Panc1 (cell line): ENCODE measurements at regions not wholly inside any gene's neighbourhood (a gene's known extent, or its start where the extent isn't known, plus 50 kb on each side); places are given as distances from the start of the nearest gene placed in this dataset.

Source experiments
- ATAC-seq: fragments of 200-7000 bp; cut with Tn5 transposase; 2 replicates; pipeline ENCODE4 v1.9.1; 2020; ENCODE audit warnings: mild to moderate bottlenecking, moderate library complexity
- BruUV-seq: library from RNA; stranded (reverse); fragments of 400-500 nt; replicated peaks from 2 replicates; lab custom pipeline; 2021; lab: Mats Ljungman, UMichigan
- CTCF ChIA-PET: fragments of 300-600 bp; sonication (Branson Sonifier 250); formaldehyde crosslinking; loops from one replicate; lab custom pipeline; 2022; ENCODE audit warnings: antibody characterized with exemption; lab: Charles Lee
- POLR2A ChIA-PET: fragments of 300-600 bp; sonication (Branson Sonifier 250); formaldehyde crosslinking; loops from one replicate; lab custom pipeline; 2022; ENCODE audit warnings: antibody characterized with exemption; lab: Charles Lee
- DNase-seq: peaks from one replicate; pipeline ENCODE4 v3.0.0-alpha.2; 2010; ENCODE audit warnings: low read depth, low spot score
- H3K27ac ChIP-seq: 2 replicates; pipeline ENCODE4 v1.5.1; 2011; ENCODE audit warnings: mild to moderate bottlenecking, low read length, inconsistent platforms
- H3K27me3 ChIP-seq: fragments of 200-500 bp; sonication (Bioruptor generic); 2 replicates; pipeline ENCODE4 v1.6.0; 2014; ENCODE audit warnings: low read length, inconsistent platforms; ENCODE audit not compliant: control insufficient read depth, insufficient read depth
- H3K36me3 ChIP-seq: fragments of 200-500 bp; sonication (Bioruptor generic); 2 replicates; pipeline ENCODE4 v1.5.1; 2014; ENCODE audit warnings: inconsistent platforms, mild to moderate bottlenecking, low read length, moderate library complexity; ENCODE audit not compliant: control insufficient read depth, insufficient read depth
- H3K4me1 ChIP-seq: 2 replicates; pipeline ENCODE4 v1.5.1; 2011; ENCODE audit warnings: inconsistent platforms, mild to moderate bottlenecking, low read length, moderate library complexity; ENCODE audit not compliant: control insufficient read depth, insufficient read depth
- H3K4me3 ChIP-seq, 2 experiments: 2 replicates each; pipeline ENCODE4 v1.5.1; 2011 to 2012; ENCODE audit warnings: low read depth in 2 of 2, low read length in 2 of 2, mild to moderate bottlenecking in 2 of 2, inconsistent platforms in 1 of 2, moderate library complexity in 1 of 2
- H3K9me3 ChIP-seq: fragments of 200-500 bp; sonication (Bioruptor generic); 2 replicates; pipeline ENCODE4 v1.5.1; 2014; ENCODE audit warnings: low read depth, mild to moderate bottlenecking, inconsistent platforms, low read length, moderate library complexity; ENCODE audit not compliant: control insufficient read depth, insufficient read depth
- CTCF ChIP-seq: fragments of 450-650 bp; IDR thresholded peaks from 2 replicates; pipeline ENCODE4 v1.5.1; 2017; ENCODE audit warnings: mild to moderate bottlenecking
- POLR2AphosphoS5 ChIP-seq: IDR thresholded peaks from 2 replicates; pipeline ENCODE4 v1.6.1; 2012; ENCODE audit warnings: mild to moderate bottlenecking, low read depth, low read length, moderate library complexity
- REST ChIP-seq, 2 experiments: IDR thresholded peaks; 2 replicates each; pipeline ENCODE4 v1.6.1; 2011 to 2012; ENCODE audit warnings: low read depth in 2 of 2, control low read depth in 1 of 2, low read length in 1 of 2, mild to moderate bottlenecking in 1 of 2, moderate library complexity in 1 of 2; ENCODE audit not compliant: insufficient read depth in 1 of 2
- SIN3A ChIP-seq: IDR thresholded peaks from 2 replicates; pipeline ENCODE4 v1.6.1; 2012; ENCODE audit warnings: low read depth, mild to moderate bottlenecking, low read length, moderate library complexity, borderline replicate concordance; ENCODE audit not compliant: insufficient read depth
- TCF7L2 ChIP-seq: IDR thresholded peaks from 2 replicates; pipeline ENCODE4 v1.6.1; 2011; ENCODE audit warnings: mild to moderate bottlenecking, low read depth, low read length, inconsistent platforms
- in situ Hi-C: cut with HindIII; loops from 2 replicates; pipeline ENCODE4 v1.10.0; 2016; ENCODE audit warnings: low sequenced_read_pairs, low pct_unique_long_range_greater_than_20kb
- intact Hi-C: fragments of 100-400 bp; cut with micrococcal nuclease; formaldehyde crosslinking; loops from one replicate; pipeline ENCODE4 v1.10.0; 2022; ENCODE audit not compliant: unreplicated experiment

- TF ChIP-seq CTCF (no peak), TCF7L2 (no peak), POLR2AphosphoS5 (no peak), SIN3A (no peak), REST (IDR thresholded peaks at IDR 0.05; ENCODE audit: insufficient read depth in 1 of 2, low read depth in 2 of 2, low read length in 1 of 2) (no peak)
- Histone ChIP-seq H3K9me3 (no peaks in the 10 kb centered on the region), H3K27ac (no peak overlapping the region), H3K36me3 (no peaks in the 10 kb centered on the region), H3K27me3 (peaks cover 2% of the 10 kb centered on the region; the same call in 1 of the 2 replicates), H3K4me3 (no peak overlapping the region), H3K4me1 (no peaks in the 10 kb centered on the region)
- no peak for DNase-seq
- intact Hi-C loops: no loop called here
- in situ Hi-C loops: no loop called here
- POLR2A ChIA-PET: no interaction called here
- no peak for ATAC-seq
- CTCF ChIA-PET: no interaction called here
- BruUV-seq: no TSS peak
Measured at GRCh38 chr2:45276914-45277313, 267.7 kb upstream of the SIX2 start.

GRCh38 chr2:45275806-45276205, 266.6 kb upstream of the SIX2 start:
- intact Hi-C loops: no loop called here
- CTCF ChIA-PET: no interaction called here
- H3K4me1 ChIP-seq: no peaks in the 10 kb centered on the region
- no peaks in the 10 kb centered on the region for H3K36me3 ChIP-seq
- no peak for TF ChIP-seq SIN3A
- no peak for TF ChIP-seq POLR2AphosphoS5
- no peak for TF ChIP-seq CTCF
- no peak for TF ChIP-seq REST (IDR thresholded peaks at IDR 0.05; ENCODE audit: insufficient read depth in 1 of 2, low read depth in 2 of 2, low read length in 1 of 2)
- no peak for TF ChIP-seq TCF7L2
- no TSS peak for BruUV-seq
- H3K27ac ChIP-seq: no peak overlapping the region
- H3K9me3 ChIP-seq: no peaks in the 10 kb centered on the region
- POLR2A ChIA-PET: no interaction called here
- in situ Hi-C loops: no loop called here
- DNase-seq (no peak), ATAC-seq (0 out of 2 replicates have a peak, but pooled peaks have one; percentile 36)
- peaks cover 4% of the 10 kb centered on the region; the same call in 1 of the 2 replicates for H3K27me3 ChIP-seq
- H3K4me3 ChIP-seq: no peak overlapping the region
